CMK (cell line): ENCODE measurements at regions not wholly inside any gene's neighbourhood (a gene's known extent, or its start where the extent isn't known, plus 50 kb on each side); places are given as distances from the start of the nearest gene placed in this dataset.

Experiments
- DNase-seq: peaks from one replicate; pipeline ENCODE4 v3.0.0-alpha.2; 2010; ENCODE audit warnings: low read depth

GRCh38 chr6:137269803-137270202 lies 50.6 kb upstream of the IFNGR1 start:
- DNase-seq = no peak

GRCh38 chr6:137269347-137269746 lies 50.2 kb upstream of the IFNGR1 start:
- no peak for DNase-seq
